ENCODE measurements at regions not wholly inside any gene's neighbourhood (a gene's known extent, or its start where the extent isn't known, plus 50 kb on each side); places are given as distances from the start of the nearest gene placed in this dataset.

GRCh38 chr21:36241717-36242116 is 78.3 kb upstream of the MORC3 start:
- Histone ChIP-seq H3T11ph (ENCODE audit: low read length) (no peak overlapping the region), H2BK12ac (ENCODE audit: insufficient read length, low read depth, low read length) (no peak overlapping the region), H3K27me3 (ENCODE audit: insufficient read depth, low read length) (no peaks in the 10 kb centered on the region), H3K79me2 (ENCODE audit: insufficient read depth, low read length) (no peaks in the 10 kb centered on the region), H3K4ac (ENCODE audit: low read depth, low read length) (no peak overlapping the region), H4K5ac (ENCODE audit: insufficient read length, low read depth, low read length) (no peak overlapping the region), H3K18ac (ENCODE audit: insufficient read length, low read depth, low read length) (no peak overlapping the region), H2BK20ac (ENCODE audit: low read depth, low read length, poor library complexity, severe bottlenecking) (no peak overlapping the region), H2BK15ac (ENCODE audit: low read depth, low read length) (no peak overlapping the region), H3K14ac (ENCODE audit: insufficient read depth, low read length) (no peak overlapping the region), H2AK5ac (ENCODE audit: insufficient read length, low read length) (no peak overlapping the region), H3K79me1 (ENCODE audit: insufficient read depth, low read depth, low read length, poor library complexity, severe bottlenecking) (no peaks in the 10 kb centered on the region), H4K20me1 (ENCODE audit: control insufficient read depth, insufficient read depth, insufficient read length) (no peaks in the 10 kb centered on the region), H2BK120ac (ENCODE audit: low read depth, low read length, poor library complexity, severe bottlenecking) (no peak overlapping the region), H3K56ac (ENCODE audit: insufficient read length, low read depth, low read length) (no peak overlapping the region), H2BK5ac (ENCODE audit: insufficient read length, low read length) (no peak overlapping the region), H3K4me1 (ENCODE audit: insufficient read depth, low read length) (0 out of 2 replicates have a peak, but pooled peaks cover 1% of the 10 kb centered on the region), H4K91ac (ENCODE audit: insufficient read length, low read depth, low read length) (no peak overlapping the region), H3K23ac (ENCODE audit: insufficient read length, low read depth, low read length) (no peak overlapping the region), H2AFZ (ENCODE audit: low read length) (no peak overlapping the region), H3K9ac (ENCODE audit: extremely low read depth, insufficient read length, low read length) (no peak overlapping the region), H3K23me2 (ENCODE audit: insufficient read length, low read depth, low read length, poor library complexity, severe bottlenecking) (no peaks in the 10 kb centered on the region), H3K27ac (ENCODE audit: insufficient read length, low read depth, low read length) (no peak overlapping the region), H3K9me3 (ENCODE audit: control insufficient read depth, low read depth, low read length) (no peaks in the 10 kb centered on the region), H3K4me2 (ENCODE audit: insufficient read depth, insufficient read length, low read length) (no peak overlapping the region), H4K8ac (replicated peaks; ENCODE audit: insufficient read length, low read depth, low read length) (no peak overlapping the region)
- no CpG with 5 or more reads among the region's 3 CpGs for WGBS (ENCODE audit: extremely low coverage, insufficient read length, low lambda C conversion rate)
- Mint-ChIP-seq H3K4me3 (no peak overlapping the region), H3K9me3 (no peaks in the 10 kb centered on the region), H3K27me3 (ENCODE audit: low read depth) (no peaks in the 10 kb centered on the region), H3K4me1 (peaks cover 6 to 18% of the 10 kb centered on the region in 2 experiments; a peak in 3 of 4 replicates), H3K36me3 (ENCODE audit: insufficient read depth in 1 of 3, low read depth in 3 of 3) (peaks cover 10 to 17% (median 13%) of the 10 kb centered on the region in 3 experiments; a peak in 6 of 7 replicates), H3K27ac (no peak overlapping the region)
- TF ChIP-seq CTCF (conservative IDR thresholded peaks at IDR 0.05) = no peak
- no peak for DNase-seq
